BJ (cell line): ENCODE measurements at regions not wholly inside any gene's neighbourhood (a gene's known extent, or its start where the extent isn't known, plus 50 kb on each side); places are given as distances from the start of the nearest gene placed in this dataset.

ENCODE experiments used
- CTCF ChIA-PET: fragments of 350-600 bp; formaldehyde crosslinking; extraction: SDS; loops from one replicate; lab custom pipeline; 2021; ENCODE audit warnings: antibody characterized with exemption, inconsistent platforms; lab: Yijun Ruan, JAX
- POLR2A ChIA-PET: fragments of 300-600 bp; sonication (Branson Sonifier 250); formaldehyde crosslinking; extraction: SDS; loops from one replicate; lab custom pipeline; 2021; ENCODE audit warnings: antibody characterized with exemption; lab: Charles Lee
- DNase-seq: peaks from one replicate; pipeline ENCODE4 v3.0.0-alpha.2; 2011; ENCODE audit warnings: low read depth
- H3K27me3 ChIP-seq: 2 replicates; pipeline ENCODE4 v1.6.0; 2011; ENCODE audit warnings: low read length; ENCODE audit not compliant: control insufficient read depth, insufficient read depth
- H3K36me3 ChIP-seq: 2 replicates; pipeline ENCODE4 v1.5.1; 2011; ENCODE audit warnings: low read length; ENCODE audit not compliant: control insufficient read depth, insufficient read depth
- H3K4me3 ChIP-seq: 2 replicates; pipeline ENCODE4 v1.5.1; 2011; ENCODE audit warnings: low read depth, mild to moderate bottlenecking, control low read depth, low read length
- TF ChIP-seq, protein P1 (sequence below): IDR thresholded peaks from 2 replicates; pipeline ENCODE4 v1.5.1; 2011; ENCODE audit warnings: low read depth, mild to moderate bottlenecking, control low read depth, inconsistent platforms, low read length, moderate library complexity; ENCODE audit not compliant: insufficient read depth

DNA sequence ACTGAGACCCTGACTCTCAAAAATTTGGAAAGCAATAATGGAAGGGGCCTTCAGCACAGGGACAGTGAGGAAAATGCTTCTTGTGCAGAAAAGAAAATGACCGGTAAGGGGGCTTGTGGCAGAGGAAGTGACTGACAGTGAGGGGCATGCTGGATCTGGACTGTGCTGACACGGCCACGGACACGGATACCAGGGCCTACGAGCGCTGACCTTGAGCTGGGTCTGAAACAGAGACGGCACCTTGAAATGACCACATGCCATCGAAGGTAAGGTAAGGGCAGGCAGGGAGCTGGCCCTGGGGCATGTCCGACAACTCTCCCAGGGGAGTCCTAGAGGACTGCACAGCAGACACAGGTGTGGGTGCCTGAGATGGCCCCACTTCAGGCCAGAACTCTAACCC, 182.1 kb downstream of the RHOU start:
- no peak for DNase-seq
- Histone ChIP-seq H3K36me3 (no peaks in the 10 kb centered on the region), H3K4me3 (no peak overlapping the region), H3K27me3 (no peaks in the 10 kb centered on the region)
- CTCF ChIA-PET = no interaction called here
- TF ChIP-seq, protein P1, sequence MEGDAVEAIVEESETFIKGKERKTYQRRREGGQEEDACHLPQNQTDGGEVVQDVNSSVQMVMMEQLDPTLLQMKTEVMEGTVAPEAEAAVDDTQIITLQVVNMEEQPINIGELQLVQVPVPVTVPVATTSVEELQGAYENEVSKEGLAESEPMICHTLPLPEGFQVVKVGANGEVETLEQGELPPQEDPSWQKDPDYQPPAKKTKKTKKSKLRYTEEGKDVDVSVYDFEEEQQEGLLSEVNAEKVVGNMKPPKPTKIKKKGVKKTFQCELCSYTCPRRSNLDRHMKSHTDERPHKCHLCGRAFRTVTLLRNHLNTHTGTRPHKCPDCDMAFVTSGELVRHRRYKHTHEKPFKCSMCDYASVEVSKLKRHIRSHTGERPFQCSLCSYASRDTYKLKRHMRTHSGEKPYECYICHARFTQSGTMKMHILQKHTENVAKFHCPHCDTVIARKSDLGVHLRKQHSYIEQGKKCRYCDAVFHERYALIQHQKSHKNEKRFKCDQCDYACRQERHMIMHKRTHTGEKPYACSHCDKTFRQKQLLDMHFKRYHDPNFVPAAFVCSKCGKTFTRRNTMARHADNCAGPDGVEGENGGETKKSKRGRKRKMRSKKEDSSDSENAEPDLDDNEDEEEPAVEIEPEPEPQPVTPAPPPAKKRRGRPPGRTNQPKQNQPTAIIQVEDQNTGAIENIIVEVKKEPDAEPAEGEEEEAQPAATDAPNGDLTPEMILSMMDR = no peak
- POLR2A ChIA-PET = no interaction called here

DNA sequence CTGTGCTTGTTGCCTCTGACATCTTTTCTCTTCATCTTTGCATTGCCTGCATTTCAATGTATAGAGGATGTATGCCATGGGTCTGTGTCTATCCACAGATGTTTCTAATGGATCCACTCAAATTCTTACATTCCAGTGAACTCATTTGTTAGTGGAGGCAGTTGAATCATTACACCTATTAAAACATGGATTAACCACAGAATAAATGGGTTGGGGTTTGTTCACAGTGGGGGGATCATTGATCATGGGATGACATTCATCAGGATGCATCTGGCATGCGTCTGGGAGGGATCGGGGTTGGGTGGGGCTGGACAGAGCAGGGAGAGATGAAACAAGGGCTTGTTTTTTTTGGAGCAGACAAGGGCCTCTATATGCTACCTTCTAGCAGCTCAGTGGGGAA, 182.5 kb downstream of the RHOU start:
- ChIA-PET POLR2A (no interaction called here), CTCF (no interaction called here)
- TF ChIP-seq, protein P1 = no peak
- no peaks in the 10 kb centered on the region for H3K27me3 ChIP-seq
- no peaks in the 10 kb centered on the region for H3K36me3 ChIP-seq
- no peak for DNase-seq
- H3K4me3 ChIP-seq = no peak overlapping the region

DNA sequence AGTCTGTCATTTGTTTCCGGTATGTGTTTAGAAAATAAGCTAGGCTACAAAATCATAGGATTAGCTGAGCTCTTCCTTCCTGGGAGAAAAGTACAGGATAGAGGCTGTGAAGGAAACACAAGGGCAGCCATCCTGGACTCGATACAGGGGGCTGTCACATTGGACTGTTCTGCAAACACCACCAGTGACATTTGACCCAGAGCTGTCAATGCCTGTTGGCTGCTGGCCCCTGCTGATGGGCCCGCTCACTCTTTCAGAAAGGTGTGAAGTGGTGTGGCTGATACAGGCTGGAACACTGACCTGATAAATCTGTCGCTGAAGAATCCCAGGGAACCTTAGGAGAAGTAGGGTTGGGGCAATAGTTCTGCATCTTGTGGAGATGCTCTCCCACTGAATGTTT, 183.1 kb downstream of the RHOU start:
- Histone ChIP-seq H3K4me3 (no peak overlapping the region), H3K36me3 (no peaks in the 10 kb centered on the region), H3K27me3 (no peaks in the 10 kb centered on the region)
- POLR2A ChIA-PET = no interaction called here
- DNase-seq = no peak
- CTCF ChIA-PET = no interaction called here
- TF ChIP-seq, protein P1 = no peak

DNA sequence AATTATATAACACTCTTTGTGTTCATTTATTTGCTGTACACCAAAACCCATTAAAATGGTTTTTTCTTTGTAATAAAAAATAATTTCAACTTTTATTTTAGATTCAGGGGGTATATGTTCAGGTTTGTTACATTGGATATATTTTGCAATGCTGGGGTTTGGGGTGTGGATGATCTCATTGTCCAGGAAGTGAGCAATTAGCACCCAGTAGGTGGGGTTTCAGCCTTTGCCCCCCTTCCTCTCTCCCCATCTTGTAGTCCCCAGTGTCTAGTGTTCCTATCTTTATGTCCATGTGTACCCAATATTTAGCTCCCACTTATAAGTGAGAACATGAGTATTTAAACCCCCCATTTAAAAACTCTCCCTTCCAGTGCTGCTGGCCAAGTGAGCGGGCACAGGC, 184.6 kb downstream of the RHOU start:
- DNase-seq = no peak
- H3K36me3 ChIP-seq = no peaks in the 10 kb centered on the region
- TF ChIP-seq, protein P1 = no peak
- no peaks in the 10 kb centered on the region for H3K27me3 ChIP-seq
- POLR2A ChIA-PET = interaction anchor here (0.6 kb wide), 1 partner anchor 1761 kb away, joined by 5 read pairs; no protein-coding TSS in a partner anchor
- H3K4me3 ChIP-seq = no peak overlapping the region
- CTCF ChIA-PET = no interaction called here

DNA sequence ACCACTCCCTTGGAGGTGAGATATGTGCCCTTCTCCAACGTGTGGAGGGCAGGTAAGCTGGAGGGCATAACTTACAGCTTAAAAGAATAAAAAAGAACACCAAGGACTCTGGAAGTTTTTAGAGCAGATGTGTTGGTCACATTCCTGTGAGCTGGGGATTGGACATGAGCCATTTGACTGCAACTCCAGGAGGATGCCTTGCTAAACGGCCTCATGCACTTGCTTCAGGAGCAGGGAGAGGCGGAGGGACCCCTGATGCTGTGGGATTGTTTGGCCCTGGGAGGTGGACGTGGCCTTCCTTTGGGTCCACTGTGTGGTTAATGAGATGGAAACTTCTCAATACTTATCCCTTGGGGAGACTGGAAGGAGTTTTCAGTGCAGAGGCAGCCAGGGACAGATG, 185.6 kb downstream of the RHOU start:
- DNase-seq = no peak
- Histone ChIP-seq H3K4me3 (no peak overlapping the region), H3K36me3 (no peaks in the 10 kb centered on the region), H3K27me3 (no peaks in the 10 kb centered on the region)
- POLR2A ChIA-PET = interaction anchor here (0.6 kb wide), 1 partner anchor 1761 kb away, joined by 5 read pairs; no protein-coding TSS in a partner anchor
- TF ChIP-seq, protein P1 = no peak
- CTCF ChIA-PET = interaction anchor here (1.5 kb wide), 1 partner anchor 9 kb away, joined by 3 read pairs; no protein-coding TSS in a partner anchor
